GM12801 (cell line): ENCODE measurements at regions not wholly inside any gene's neighbourhood (a gene's known extent, or its start where the extent isn't known, plus 50 kb on each side); places are given as distances from the start of the nearest gene placed in this dataset.

Experiments
- TF ChIP-seq, protein P1 (sequence below): IDR thresholded peaks from one replicate; pipeline ENCODE4 v1.5.1; 2011; ENCODE audit warnings: control low read depth; ENCODE audit not compliant: insufficient read length; ENCODE audit errors: extremely low read depth

DNA sequence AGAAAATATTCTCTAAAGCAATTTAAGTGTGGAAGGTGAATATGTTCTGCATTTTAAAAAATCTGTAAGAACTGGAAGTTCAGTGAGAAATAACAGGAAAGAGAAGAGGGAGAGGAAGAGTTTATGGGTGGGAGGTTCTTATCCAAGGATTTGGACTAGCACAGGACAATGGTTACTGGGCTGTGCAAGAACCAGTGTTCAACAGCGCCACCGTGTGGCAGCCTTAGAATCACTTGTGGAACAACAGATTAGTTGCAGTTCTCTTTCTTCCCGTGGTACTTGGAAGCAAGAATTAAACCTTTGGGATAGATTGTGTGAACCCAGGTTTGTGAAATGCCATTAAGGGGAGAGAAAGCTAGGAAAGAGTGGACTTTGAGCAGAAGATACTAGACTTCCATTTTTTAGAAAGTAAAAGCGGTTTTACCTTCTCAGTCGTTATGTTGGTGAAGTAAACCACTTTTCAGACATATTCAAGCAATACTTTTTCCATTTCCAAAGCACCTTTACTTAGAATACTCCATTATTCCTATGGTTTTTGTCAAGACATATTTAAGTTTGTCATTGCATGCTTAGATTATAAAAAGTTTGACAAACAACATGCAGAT lies 436.7 kb downstream of the RNF144B start:
- TF ChIP-seq, protein P1, sequence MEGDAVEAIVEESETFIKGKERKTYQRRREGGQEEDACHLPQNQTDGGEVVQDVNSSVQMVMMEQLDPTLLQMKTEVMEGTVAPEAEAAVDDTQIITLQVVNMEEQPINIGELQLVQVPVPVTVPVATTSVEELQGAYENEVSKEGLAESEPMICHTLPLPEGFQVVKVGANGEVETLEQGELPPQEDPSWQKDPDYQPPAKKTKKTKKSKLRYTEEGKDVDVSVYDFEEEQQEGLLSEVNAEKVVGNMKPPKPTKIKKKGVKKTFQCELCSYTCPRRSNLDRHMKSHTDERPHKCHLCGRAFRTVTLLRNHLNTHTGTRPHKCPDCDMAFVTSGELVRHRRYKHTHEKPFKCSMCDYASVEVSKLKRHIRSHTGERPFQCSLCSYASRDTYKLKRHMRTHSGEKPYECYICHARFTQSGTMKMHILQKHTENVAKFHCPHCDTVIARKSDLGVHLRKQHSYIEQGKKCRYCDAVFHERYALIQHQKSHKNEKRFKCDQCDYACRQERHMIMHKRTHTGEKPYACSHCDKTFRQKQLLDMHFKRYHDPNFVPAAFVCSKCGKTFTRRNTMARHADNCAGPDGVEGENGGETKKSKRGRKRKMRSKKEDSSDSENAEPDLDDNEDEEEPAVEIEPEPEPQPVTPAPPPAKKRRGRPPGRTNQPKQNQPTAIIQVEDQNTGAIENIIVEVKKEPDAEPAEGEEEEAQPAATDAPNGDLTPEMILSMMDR, result no peak

DNA sequence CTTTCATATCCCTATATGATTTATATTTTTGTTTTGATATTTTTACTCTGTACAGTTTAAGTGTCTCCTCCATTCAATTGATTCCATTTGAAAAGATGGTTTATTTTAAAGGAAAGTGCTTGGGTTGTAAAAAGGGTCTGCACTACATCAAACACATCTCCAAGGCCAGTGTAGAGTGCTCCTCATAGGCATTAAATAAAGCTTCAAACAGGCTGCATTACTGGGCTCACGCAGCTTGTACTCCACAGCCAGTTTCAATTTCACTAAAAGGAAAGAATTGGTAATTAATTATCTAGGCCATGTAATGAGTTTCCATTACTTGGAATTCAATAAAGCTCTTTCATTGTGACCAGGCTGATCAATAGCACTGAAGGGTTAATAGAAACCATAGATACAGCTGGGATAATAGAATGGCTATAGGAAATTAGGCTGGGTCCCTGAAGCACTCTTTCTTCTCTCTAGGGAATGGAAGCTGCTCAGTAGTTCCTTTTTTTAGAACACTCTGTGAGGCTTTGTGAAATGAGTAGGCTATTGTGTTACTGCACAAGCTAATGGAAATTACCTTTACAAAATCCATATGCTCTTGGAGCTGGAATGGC lies 442.2 kb downstream of the RNF144B start:
- TF ChIP-seq, protein P1, result no peak

DNA sequence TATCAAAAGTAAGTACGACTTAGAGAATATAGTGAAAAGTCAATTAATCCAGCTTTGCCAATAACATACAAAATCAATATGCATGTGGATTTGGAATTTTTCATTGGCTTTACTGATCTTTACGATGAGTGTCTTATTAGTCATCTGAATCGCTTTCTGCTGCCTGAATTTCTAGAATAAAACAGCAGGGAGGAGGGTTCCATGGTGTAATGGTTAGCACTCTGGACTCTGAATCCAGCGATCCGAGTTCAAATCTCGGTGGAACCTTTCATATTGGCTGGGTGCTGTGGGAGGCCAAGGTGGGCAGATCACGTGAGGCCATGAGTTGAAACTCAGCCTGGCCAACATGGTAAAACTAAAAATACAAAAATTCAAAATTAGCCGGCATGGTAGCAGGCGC lies 448.8 kb downstream of the RNF144B start:
- TF ChIP-seq, protein P1, result no peak

DNA sequence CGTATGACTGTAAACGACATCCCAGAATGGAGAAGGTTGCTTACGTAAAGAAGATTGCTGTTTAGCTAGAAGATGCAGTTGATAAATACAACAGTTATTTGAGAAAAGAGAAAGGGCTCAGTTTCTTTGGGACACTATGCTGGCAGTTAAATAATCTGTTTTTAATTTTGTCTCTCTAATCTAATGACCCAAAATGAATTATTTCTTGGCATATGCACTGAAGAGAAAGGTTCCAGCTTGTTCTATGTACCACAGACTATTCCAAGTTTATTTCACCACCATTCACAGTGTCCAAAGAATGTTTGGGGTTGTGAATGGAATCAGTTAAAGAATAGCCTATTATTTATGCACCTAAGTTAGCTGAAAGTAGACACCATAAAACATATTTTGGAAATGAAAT lies 449.9 kb downstream of the RNF144B start:
- TF ChIP-seq, protein P1, result no peak

DNA sequence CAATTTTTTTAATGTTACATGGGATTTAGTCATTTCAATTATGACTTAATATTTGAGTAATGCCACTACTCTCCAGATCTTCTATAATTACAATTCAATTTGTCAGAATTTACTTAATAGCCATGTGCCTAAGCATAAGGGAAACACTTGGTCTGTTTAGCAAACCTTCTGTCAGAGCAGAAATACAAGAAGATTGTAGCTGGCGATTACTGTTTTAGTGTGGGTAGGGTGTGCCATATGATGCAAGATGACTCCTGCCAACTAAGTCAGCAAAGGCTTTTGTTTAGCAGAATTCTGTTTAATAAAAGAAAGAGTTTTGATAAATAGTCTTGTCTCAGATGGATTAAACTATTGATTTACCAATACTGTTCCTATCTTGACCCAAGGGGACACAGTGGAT lies 455.4 kb downstream of the RNF144B start:
- TF ChIP-seq, protein P1, result no peak

DNA sequence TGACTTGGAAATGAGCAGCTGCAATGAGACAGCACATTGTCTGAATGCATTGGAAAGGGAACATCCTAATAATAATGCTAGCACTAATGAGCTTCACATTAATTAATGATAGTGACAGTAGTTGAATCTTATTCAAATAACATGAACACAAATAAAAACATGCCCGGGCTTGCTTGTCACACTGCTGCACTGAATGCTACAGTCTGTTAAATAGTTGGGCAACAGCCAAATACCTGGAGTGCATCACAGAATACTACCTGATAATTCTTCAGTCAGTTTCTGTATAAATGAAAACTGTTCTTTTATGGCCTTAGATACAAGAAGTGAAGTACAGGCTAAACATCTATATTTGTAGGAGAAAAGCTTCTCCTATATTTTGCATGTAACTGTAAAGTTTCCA lies 458.7 kb downstream of the RNF144B start:
- TF ChIP-seq, protein P1, result no peak

DNA sequence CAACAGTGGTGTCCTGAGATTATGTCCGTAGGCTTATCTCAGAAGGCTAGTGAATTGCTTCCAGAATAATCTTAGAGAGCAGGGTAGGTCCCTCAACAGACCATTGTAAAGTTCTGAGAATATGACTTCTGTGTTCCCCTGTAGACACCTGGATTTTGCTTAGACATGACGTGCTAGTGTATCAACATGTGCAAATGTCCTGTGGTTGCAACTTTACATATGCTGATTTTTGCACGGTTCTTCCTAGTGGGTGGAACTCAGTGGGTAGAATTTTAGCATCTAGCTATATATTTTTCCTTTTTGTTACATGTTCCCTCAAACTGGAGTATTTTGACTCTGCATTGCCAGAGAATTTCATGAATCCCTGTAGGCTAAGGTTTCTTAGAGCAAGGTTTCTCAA lies 459.2 kb downstream of the RNF144B start:
- TF ChIP-seq, protein P1, result no peak

DNA sequence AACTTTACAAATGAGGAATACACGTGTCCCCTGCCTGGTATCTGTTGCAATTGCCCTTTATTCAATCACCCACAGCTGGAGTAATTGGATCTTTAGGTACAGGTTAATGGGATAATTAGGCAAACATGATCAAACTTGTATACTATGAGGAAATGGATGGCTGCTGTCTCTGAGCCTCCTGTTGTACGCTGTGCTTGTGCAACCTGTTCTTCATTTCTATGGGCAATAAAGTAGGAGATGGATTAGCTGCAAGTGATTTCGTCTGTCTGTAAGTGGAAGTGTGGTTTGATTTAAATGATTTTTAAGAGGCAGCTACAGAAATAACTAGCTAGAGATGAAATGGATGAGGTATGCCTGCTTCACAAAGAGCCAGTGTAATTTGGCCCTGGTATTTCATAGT lies 474.1 kb downstream of the RNF144B start:
- TF ChIP-seq, protein P1, result no peak
